ENCODE measurements at regions not wholly inside any gene's neighbourhood (a gene's known extent, or its start where the extent isn't known, plus 50 kb on each side); places are given as distances from the start of the nearest gene placed in this dataset.

GRCh38 chr13:73368608-73369007 is 309.8 kb downstream of the KLF5 start:
- Histone ChIP-seq H4K20me1 (ENCODE audit: insufficient read depth, poor library complexity, severe bottlenecking) (no peaks in the 10 kb centered on the region), H3K79me2 (no peaks in the 10 kb centered on the region), H3K27ac (peak overlapping the region; percentile 75), H3K4me3 (no peak overlapping the region), H3K9me2 (replicated peaks; ENCODE audit: insufficient read depth) (no peaks in the 10 kb centered on the region), H3K27me3 (no peaks in the 10 kb centered on the region), H3K4me2 (peak overlapping the region; percentile 4), H3K9me3 (ENCODE audit: low read depth) (no peaks in the 10 kb centered on the region), H3K36me3 (replicated peaks; ENCODE audit: insufficient read depth, low read depth) (no peaks in the 10 kb centered on the region), H2AFZ (no peak overlapping the region), H3K4me1 (ENCODE audit: insufficient read depth) (peaks cover 5% of the 10 kb centered on the region)
- WGBS (ENCODE audit: low lambda C conversion rate, missing lambda C conversion rate) = 69% methylated on average over 5 of the region's 5 CpGs
- TF ChIP-seq EZH2phosphoT487 (IDR thresholded peaks at IDR 0.05; ENCODE audit: low read depth, severe bottlenecking, unreplicated experiment) = no peak
- TF ChIP-seq CTCF (IDR thresholded peaks at IDR 0.05; ENCODE audit: poor library complexity) = no peak
- TF ChIP-seq EZH2 (IDR thresholded peaks at IDR 0.05; ENCODE audit: borderline replicate concordance) = no peak
- DNase-seq (ENCODE audit: low spot score) = peak; percentile 34

DNA sequence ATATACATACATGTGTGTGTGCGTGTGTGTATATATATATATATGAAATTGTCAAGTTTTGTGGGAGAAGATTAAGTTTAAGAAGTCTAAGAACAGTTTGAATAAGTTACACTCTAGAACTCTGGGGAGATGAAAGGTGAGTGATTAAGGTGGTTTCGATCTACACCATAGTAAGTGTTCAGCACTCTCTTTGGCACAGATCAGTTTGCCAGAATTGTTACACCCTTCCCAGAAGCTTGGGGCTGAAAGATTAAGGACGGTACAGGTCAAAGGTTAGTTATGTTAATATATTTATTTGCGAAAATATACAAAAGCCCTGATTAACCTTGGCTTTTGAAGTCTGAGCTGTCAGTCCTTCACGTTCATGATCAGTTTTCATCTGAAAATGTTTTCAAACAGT is 309.1 kb downstream of the KLF5 start:
- Histone ChIP-seq H3K27ac (peak overlapping the region; percentile 75), H3K4me1 (ENCODE audit: insufficient read depth) (peaks cover 5% of the 10 kb centered on the region)
- WGBS (ENCODE audit: low lambda C conversion rate, missing lambda C conversion rate) = 84% methylated on average over 5 of the region's 5 CpGs

DNA sequence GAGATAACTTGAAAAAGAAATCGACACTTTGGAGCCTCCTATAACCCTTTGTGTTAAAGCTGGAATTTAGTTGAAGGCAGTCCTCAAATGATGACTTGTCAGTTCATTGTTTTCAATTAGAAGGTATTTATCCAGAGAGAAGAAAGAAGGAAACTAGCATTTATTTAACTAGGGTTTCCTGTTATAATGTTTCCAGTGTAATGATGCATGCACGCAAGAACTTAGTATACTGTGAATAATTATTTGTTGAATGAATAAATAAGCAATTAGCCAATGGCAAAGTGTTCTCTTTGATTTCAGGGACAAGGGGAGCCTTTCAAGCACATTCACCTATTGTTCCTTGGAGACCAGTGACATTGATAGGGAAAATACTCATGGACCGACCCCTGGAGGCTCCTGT is 307.4 kb downstream of the KLF5 start:
- H2AFZ ChIP-seq = no peak overlapping the region
- H3K9me3 ChIP-seq (ENCODE audit: low read depth) = no peaks in the 10 kb centered on the region
- H3K27me3 ChIP-seq = no peaks in the 10 kb centered on the region
- no peak for DNase-seq (ENCODE audit: low spot score)
- no peak overlapping the region for H3K4me2 ChIP-seq
- no peak overlapping the region for H3K4me3 ChIP-seq
- H4K20me1 ChIP-seq (ENCODE audit: insufficient read depth, poor library complexity, severe bottlenecking) = no peaks in the 10 kb centered on the region
- no peak for TF ChIP-seq EZH2phosphoT487 (IDR thresholded peaks at IDR 0.05; ENCODE audit: low read depth, severe bottlenecking, unreplicated experiment)
- no peak for TF ChIP-seq CTCF (IDR thresholded peaks at IDR 0.05; ENCODE audit: poor library complexity)
- no peak for TF ChIP-seq EZH2 (IDR thresholded peaks at IDR 0.05; ENCODE audit: borderline replicate concordance)
- H3K36me3 ChIP-seq (replicated peaks; ENCODE audit: insufficient read depth, low read depth) = no peaks in the 10 kb centered on the region
- H3K27ac ChIP-seq = peak overlapping the region; percentile 25
- no peaks in the 10 kb centered on the region for H3K9me2 ChIP-seq (replicated peaks; ENCODE audit: insufficient read depth)
- H3K79me2 ChIP-seq = no peaks in the 10 kb centered on the region
- peaks cover 5% of the 10 kb centered on the region for H3K4me1 ChIP-seq (ENCODE audit: insufficient read depth)
- 81% methylated on average over 3 of the region's 3 CpGs for WGBS (ENCODE audit: low lambda C conversion rate, missing lambda C conversion rate)

More for the DNA sequence above, 309.1 kb downstream of the KLF5 start:
- no peak overlapping the region for H3K4me2 ChIP-seq
- no peak overlapping the region for H3K4me3 ChIP-seq
- no peak for TF ChIP-seq EZH2 (IDR thresholded peaks at IDR 0.05; ENCODE audit: borderline replicate concordance)
- no peak for TF ChIP-seq CTCF (IDR thresholded peaks at IDR 0.05; ENCODE audit: poor library complexity)
- no peak for TF ChIP-seq EZH2phosphoT487 (IDR thresholded peaks at IDR 0.05; ENCODE audit: low read depth, severe bottlenecking, unreplicated experiment)
- H3K9me2 ChIP-seq (replicated peaks; ENCODE audit: insufficient read depth) = no peaks in the 10 kb centered on the region
- DNase-seq (ENCODE audit: low spot score) = no peak
- no peaks in the 10 kb centered on the region for H3K79me2 ChIP-seq
- no peaks in the 10 kb centered on the region for H4K20me1 ChIP-seq (ENCODE audit: insufficient read depth, poor library complexity, severe bottlenecking)
- H3K9me3 ChIP-seq (ENCODE audit: low read depth) = no peaks in the 10 kb centered on the region
- no peak overlapping the region for H2AFZ ChIP-seq
- no peaks in the 10 kb centered on the region for H3K27me3 ChIP-seq
- no peaks in the 10 kb centered on the region for H3K36me3 ChIP-seq (replicated peaks; ENCODE audit: insufficient read depth, low read depth)

- Histone ChIP-seq H3K27ac (peak overlapping the region; percentile 52), H3K4me3 (no peak overlapping the region), H3K27me3 (no peaks in the 10 kb centered on the region), H3K4me1 (ENCODE audit: insufficient read depth) (peaks cover 5% of the 10 kb centered on the region), H3K9me2 (replicated peaks; ENCODE audit: insufficient read depth) (no peaks in the 10 kb centered on the region), H4K20me1 (ENCODE audit: insufficient read depth, poor library complexity, severe bottlenecking) (no peaks in the 10 kb centered on the region), H3K9me3 (ENCODE audit: low read depth) (no peaks in the 10 kb centered on the region), H3K79me2 (no peaks in the 10 kb centered on the region), H3K36me3 (replicated peaks; ENCODE audit: insufficient read depth, low read depth) (no peaks in the 10 kb centered on the region), H2AFZ (no peak overlapping the region), H3K4me2 (no peak overlapping the region)
- TF ChIP-seq EZH2 (IDR thresholded peaks at IDR 0.05; ENCODE audit: borderline replicate concordance) (no peak), CTCF (IDR thresholded peaks at IDR 0.05; ENCODE audit: poor library complexity) (no peak), EZH2phosphoT487 (IDR thresholded peaks at IDR 0.05; ENCODE audit: low read depth, severe bottlenecking, unreplicated experiment) (no peak)
- WGBS (ENCODE audit: low lambda C conversion rate, missing lambda C conversion rate) = 78% methylated on average over 4 of the region's 4 CpGs
- DNase-seq (ENCODE audit: low spot score) = no peak
Measured at GRCh38 chr13:73365681-73366080, 306.9 kb downstream of the KLF5 start.

All from hepatocyte (in vitro differentiated cells).